ENCODE measurements at regions not wholly inside any gene's neighbourhood (a gene's known extent, or its start where the extent isn't known, plus 50 kb on each side); places are given as distances from the start of the nearest gene placed in this dataset.

DNA sequence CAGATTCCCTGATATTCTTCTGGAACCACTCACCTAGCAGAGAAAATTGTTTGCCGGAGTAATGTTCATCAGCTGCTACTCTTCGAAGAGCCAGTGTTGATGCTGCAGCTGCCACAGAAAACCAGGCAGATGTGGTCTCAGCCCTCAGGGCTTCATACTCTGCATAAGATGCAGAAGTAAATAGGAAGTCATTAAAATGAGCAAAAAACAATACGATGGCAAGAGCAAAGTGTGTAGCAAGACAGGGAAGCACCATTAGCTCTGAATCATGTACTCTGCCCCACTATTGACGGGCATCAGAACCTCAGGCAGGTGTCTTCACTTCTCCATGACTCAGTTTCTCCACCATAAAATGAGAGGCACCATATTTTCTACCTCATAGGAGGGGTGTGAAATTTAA lies 991.6 kb upstream of the TMEM132C start:
- no peaks in the 10 kb centered on the region for H3K27me3 ChIP-seq (replicated peaks in 1 of 2; ENCODE audit: control insufficient read depth in 2 of 2, insufficient read depth in 2 of 2, low read length in 1 of 2)
- intact Hi-C loops (cut with micrococcal nuclease; ENCODE audit: unreplicated experiment) (no loop called here), in situ Hi-C loops (cut with MboI) (no loop called here)
- H3K4me2 ChIP-seq (ENCODE audit: control insufficient read depth, insufficient read depth): no peak overlapping the region
- DNase-seq (ENCODE audit: low read depth, low spot score) (no peak), ATAC-seq (no peak), FAIRE-seq (no peak)
- no peaks in the 10 kb centered on the region; the same call in none of the 3 replicates for H3K9me3 ChIP-seq (replicated peaks; ENCODE audit: control insufficient read depth, insufficient read depth, low read length)
- no peaks in the 10 kb centered on the region for H3K4me1 ChIP-seq (ENCODE audit: control insufficient read depth, insufficient read depth, low read length)
- H3K4me3 ChIP-seq: no peak overlapping the region
- no peaks in the 10 kb centered on the region for H3K79me2 ChIP-seq (ENCODE audit: control insufficient read depth, insufficient read depth, low read length)
- no peak overlapping the region for H3K27ac ChIP-seq (ENCODE audit: control insufficient read depth, insufficient read depth)
- ChIA-PET CTCF (interaction anchor here (1.3 kb wide), 1 partner anchor 106 kb away, joined by 3 read pairs; no protein-coding TSS in a partner anchor), SMC1A (ENCODE audit: uncharacterized antibody, unreplicated experiment) (no interaction called here), RAD21 (ENCODE audit: unreplicated experiment) (no interaction called here), POLR2A (no interaction called here)
- no peaks in the 10 kb centered on the region for H4K20me1 ChIP-seq (ENCODE audit: control insufficient read depth, insufficient read depth)
- H3K36me3 ChIP-seq (ENCODE audit: control insufficient read depth in 2 of 2, insufficient read depth in 2 of 2, low read length in 1 of 2): no peaks in the 10 kb centered on the region
- BruUV-seq (replicated peaks): no TSS peak
- H2AFZ ChIP-seq (ENCODE audit: control insufficient read depth, low read depth, low read length): no peak overlapping the region
- H3K9ac ChIP-seq (ENCODE audit: control insufficient read depth, insufficient read depth, low read length): no peak overlapping the region
- 52% methylated on average over 4 of the region's 4 CpGs for WGBS (ENCODE audit: insufficient coverage, insufficient replicate concordance, low lambda C conversion rate, missing lambda C conversion rate)
- TF ChIP-seq, protein P1, sequence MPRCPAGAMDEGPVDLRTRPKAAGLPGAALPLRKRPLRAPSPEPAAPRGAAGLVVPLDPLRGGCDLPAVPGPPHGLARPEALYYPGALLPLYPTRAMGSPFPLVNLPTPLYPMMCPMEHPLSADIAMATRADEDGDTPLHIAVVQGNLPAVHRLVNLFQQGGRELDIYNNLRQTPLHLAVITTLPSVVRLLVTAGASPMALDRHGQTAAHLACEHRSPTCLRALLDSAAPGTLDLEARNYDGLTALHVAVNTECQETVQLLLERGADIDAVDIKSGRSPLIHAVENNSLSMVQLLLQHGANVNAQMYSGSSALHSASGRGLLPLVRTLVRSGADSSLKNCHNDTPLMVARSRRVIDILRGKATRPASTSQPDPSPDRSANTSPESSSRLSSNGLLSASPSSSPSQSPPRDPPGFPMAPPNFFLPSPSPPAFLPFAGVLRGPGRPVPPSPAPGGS (IDR thresholded peaks at IDR 0.05; ENCODE audit: borderline replicate concordance, insufficient read depth, low read depth, low read length, poor library complexity, severe bottlenecking): no peak
- TF ChIP-seq FOXK2 (IDR thresholded peaks at IDR 0.05) (no peak), PAX5 (IDR thresholded peaks at IDR 0.05; ENCODE audit: borderline replicate concordance, low read depth, low read length) (no peak), ZSCAN29 (IDR thresholded peaks at IDR 0.05) (no peak), CEBPB (IDR thresholded peaks at IDR 0.05; ENCODE audit: borderline replicate concordance in 1 of 2, low read depth in 2 of 2, low read length in 2 of 2) (no peak), RCOR1 (conservative IDR thresholded peaks at IDR 0.05; ENCODE audit: low read depth, low read length) (no peak), CREB1 (IDR thresholded peaks at IDR 0.05; ENCODE audit: low read depth) (no peak), MXI1 (IDR thresholded peaks at IDR 0.05; ENCODE audit: low read depth, low read length) (no peak)
- TF ChIP-seq, protein P2, sequence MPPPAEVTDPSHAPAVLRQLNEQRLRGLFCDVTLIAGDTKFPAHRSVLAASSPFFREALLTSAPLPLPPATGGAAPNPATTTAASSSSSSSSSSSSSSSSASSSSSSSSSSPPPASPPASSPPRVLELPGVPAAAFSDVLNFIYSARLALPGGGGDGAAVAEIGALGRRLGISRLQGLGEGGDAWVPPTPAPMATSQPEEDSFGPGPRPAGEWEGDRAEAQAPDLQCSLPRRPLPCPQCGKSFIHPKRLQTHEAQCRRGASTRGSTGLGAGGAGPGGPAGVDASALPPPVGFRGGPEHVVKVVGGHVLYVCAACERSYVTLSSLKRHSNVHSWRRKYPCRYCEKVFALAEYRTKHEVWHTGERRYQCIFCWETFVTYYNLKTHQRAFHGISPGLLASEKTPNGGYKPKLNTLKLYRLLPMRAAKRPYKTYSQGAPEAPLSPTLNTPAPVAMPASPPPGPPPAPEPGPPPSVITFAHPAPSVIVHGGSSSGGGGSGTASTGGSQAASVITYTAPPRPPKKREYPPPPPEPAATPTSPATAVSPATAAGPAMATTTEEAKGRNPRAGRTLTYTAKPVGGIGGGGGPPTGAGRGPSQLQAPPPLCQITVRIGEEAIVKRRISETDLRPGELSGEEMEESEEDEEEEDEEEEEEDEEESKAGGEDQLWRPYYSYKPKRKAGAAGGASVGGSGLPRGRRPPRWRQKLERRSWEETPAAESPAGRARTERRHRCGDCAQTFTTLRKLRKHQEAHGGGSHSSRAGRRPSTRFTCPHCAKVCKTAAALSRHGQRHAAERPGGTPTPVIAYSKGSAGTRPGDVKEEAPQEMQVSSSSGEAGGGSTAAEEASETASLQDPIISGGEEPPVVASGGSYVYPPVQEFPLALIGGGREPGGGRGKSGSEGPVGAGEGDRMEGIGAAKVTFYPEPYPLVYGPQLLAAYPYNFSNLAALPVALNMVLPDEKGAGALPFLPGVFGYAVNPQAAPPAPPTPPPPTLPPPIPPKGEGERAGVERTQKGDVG (CRISPR knock-in tag; IDR thresholded peaks at IDR 0.05): no peak
- TF ChIP-seq, protein P3, sequence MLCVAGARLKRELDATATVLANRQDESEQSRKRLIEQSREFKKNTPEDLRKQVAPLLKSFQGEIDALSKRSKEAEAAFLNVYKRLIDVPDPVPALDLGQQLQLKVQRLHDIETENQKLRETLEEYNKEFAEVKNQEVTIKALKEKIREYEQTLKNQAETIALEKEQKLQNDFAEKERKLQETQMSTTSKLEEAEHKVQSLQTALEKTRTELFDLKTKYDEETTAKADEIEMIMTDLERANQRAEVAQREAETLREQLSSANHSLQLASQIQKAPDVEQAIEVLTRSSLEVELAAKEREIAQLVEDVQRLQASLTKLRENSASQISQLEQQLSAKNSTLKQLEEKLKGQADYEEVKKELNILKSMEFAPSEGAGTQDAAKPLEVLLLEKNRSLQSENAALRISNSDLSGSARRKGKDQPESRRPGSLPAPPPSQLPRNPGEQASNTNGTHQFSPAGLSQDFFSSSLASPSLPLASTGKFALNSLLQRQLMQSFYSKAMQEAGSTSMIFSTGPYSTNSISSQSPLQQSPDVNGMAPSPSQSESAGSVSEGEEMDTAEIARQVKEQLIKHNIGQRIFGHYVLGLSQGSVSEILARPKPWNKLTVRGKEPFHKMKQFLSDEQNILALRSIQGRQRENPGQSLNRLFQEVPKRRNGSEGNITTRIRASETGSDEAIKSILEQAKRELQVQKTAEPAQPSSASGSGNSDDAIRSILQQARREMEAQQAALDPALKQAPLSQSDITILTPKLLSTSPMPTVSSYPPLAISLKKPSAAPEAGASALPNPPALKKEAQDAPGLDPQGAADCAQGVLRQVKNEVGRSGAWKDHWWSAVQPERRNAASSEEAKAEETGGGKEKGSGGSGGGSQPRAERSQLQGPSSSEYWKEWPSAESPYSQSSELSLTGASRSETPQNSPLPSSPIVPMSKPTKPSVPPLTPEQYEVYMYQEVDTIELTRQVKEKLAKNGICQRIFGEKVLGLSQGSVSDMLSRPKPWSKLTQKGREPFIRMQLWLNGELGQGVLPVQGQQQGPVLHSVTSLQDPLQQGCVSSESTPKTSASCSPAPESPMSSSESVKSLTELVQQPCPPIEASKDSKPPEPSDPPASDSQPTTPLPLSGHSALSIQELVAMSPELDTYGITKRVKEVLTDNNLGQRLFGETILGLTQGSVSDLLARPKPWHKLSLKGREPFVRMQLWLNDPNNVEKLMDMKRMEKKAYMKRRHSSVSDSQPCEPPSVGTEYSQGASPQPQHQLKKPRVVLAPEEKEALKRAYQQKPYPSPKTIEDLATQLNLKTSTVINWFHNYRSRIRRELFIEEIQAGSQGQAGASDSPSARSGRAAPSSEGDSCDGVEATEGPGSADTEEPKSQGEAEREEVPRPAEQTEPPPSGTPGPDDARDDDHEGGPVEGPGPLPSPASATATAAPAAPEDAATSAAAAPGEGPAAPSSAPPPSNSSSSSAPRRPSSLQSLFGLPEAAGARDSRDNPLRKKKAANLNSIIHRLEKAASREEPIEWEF (IDR thresholded peaks at IDR 0.05; ENCODE audit: insufficient replicate concordance, low read depth, low read length): no peak
- TF ChIP-seq, protein P4, sequence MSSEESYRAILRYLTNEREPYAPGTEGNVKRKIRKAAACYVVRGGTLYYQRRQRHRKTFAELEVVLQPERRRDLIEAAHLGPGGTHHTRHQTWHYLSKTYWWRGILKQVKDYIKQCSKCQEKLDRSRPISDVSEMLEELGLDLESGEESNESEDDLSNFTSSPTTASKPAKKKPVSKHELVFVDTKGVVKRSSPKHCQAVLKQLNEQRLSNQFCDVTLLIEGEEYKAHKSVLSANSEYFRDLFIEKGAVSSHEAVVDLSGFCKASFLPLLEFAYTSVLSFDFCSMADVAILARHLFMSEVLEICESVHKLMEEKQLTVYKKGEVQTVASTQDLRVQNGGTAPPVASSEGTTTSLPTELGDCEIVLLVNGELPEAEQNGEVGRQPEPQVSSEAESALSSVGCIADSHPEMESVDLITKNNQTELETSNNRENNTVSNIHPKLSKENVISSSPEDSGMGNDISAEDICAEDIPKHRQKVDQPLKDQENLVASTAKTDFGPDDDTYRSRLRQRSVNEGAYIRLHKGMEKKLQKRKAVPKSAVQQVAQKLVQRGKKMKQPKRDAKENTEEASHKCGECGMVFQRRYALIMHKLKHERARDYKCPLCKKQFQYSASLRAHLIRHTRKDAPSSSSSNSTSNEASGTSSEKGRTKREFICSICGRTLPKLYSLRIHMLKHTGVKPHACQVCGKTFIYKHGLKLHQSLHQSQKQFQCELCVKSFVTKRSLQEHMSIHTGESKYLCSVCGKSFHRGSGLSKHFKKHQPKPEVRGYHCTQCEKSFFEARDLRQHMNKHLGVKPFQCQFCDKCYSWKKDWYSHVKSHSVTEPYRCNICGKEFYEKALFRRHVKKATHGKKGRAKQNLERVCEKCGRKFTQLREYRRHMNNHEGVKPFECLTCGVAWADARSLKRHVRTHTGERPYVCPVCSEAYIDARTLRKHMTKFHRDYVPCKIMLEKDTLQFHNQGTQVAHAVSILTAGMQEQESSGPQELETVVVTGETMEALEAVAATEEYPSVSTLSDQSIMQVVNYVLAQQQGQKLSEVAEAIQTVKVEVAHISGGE (CRISPR knock-in tag; IDR thresholded peaks at IDR 0.05): no peak
